CD4-positive, alpha-beta memory T cell (primary cell): ENCODE measurements at regions not wholly inside any gene's neighbourhood (a gene's known extent, or its start where the extent isn't known, plus 50 kb on each side); places are given as distances from the start of the nearest gene placed in this dataset.

Experiments
- CTCF ChIA-PET: fragments of 350-600 bp; sonication (Branson Sonifier 250); formaldehyde crosslinking; loops from one replicate; lab custom pipeline; 2021; ENCODE audit warnings: inconsistent platforms; ENCODE audit not compliant: partially characterized antibody; lab: Charles Lee
- POLR2A ChIA-PET: fragments of 350-600 bp; sonication (Branson Sonifier 250); formaldehyde crosslinking; loops from one replicate; lab custom pipeline; 2021; ENCODE audit not compliant: partially characterized antibody; lab: Charles Lee
- DNase-seq, 5 donors: peaks; one replicate each; pipeline versions ENCODE4 v3.0.0 to v3.0.0-alpha.2; 2020 to 2022; ENCODE audit warnings: mixed read lengths in 1 of 5
- H3K27ac ChIP-seq: one replicate; pipeline ENCODE4 v1.7.0; 2013; ENCODE audit warnings: low read depth, low read length
- H3K27me3 ChIP-seq: 2 replicates; pipeline ENCODE4 v1.7.0; 2013; ENCODE audit warnings: mild to moderate bottlenecking, low read length, moderate library complexity; ENCODE audit not compliant: insufficient read depth
- H3K36me3 ChIP-seq: 2 replicates; pipeline ENCODE4 v1.7.0; 2013; ENCODE audit warnings: mild to moderate bottlenecking, low read length, moderate library complexity; ENCODE audit not compliant: insufficient read depth
- H3K4me1 ChIP-seq: 2 replicates; pipeline ENCODE4 v1.7.0; 2013; ENCODE audit warnings: mild to moderate bottlenecking, low read length, moderate library complexity; ENCODE audit not compliant: insufficient read depth
- H3K4me3 ChIP-seq, 2 donors: one replicate each; pipeline ENCODE4 v1.7.0; 2013; ENCODE audit warnings: low read length in 2 of 2, mild to moderate bottlenecking in 1 of 2
- H3K9me3 ChIP-seq, 2 donors: one replicate each; pipeline ENCODE4 v1.7.0; 2013; ENCODE audit warnings: low read length in 2 of 2, control low read depth in 1 of 2; ENCODE audit not compliant: control insufficient read depth in 1 of 2
- H3K27ac Mint-ChIP-seq, 7 donors: one replicate each; pipeline ENCODE4 v1.8.0; 2020 to 2021; ENCODE audit warnings: mixed read lengths in 7 of 7, mild to moderate bottlenecking in 6 of 7, inconsistent platforms in 3 of 7, moderate library complexity in 3 of 7
- H3K27me3 Mint-ChIP-seq, 2 donors: one replicate each; pipeline ENCODE4 v1.8.0; 2020 to 2021; ENCODE audit warnings: mixed read lengths in 2 of 2
- H3K36me3 Mint-ChIP-seq, 2 donors: one replicate each; pipeline ENCODE4 v1.8.0; 2020 to 2021; ENCODE audit warnings: mixed read lengths in 2 of 2, inconsistent platforms in 1 of 2, mild to moderate bottlenecking in 1 of 2
- H3K4me1 Mint-ChIP-seq, 4 donors: one replicate each; pipeline ENCODE4 v1.8.0; 2020 to 2021; ENCODE audit warnings: mixed read lengths in 4 of 4, mild to moderate bottlenecking in 1 of 4
- H3K4me3 Mint-ChIP-seq, 8 donors: one replicate each; pipeline ENCODE4 v1.8.0; 2020 to 2021; ENCODE audit warnings: mixed read lengths in 8 of 8, mild to moderate bottlenecking in 7 of 8, moderate library complexity in 6 of 8, inconsistent platforms in 3 of 8
- H3K9me3 Mint-ChIP-seq, 8 donors: one replicate each; pipeline ENCODE4 v1.8.0; 2020 to 2021; ENCODE audit warnings: mixed read lengths in 8 of 8, mild to moderate bottlenecking in 5 of 8, inconsistent platforms in 3 of 8, moderate library complexity in 1 of 8
- intact Hi-C: fragments of 100-400 bp; cut with micrococcal nuclease; formaldehyde crosslinking; loops from one replicate; pipeline ENCODE4 v1.15.1; 2023

- Histone ChIP-seq H3K27ac (no peak overlapping the region), H3K9me3 (no peaks in the 10 kb centered on the region), H3K36me3 (no peaks in the 10 kb centered on the region), H3K27me3 (no peaks in the 10 kb centered on the region), H3K4me1 (no peaks in the 10 kb centered on the region), H3K4me3 (no peak overlapping the region)
- Mint-ChIP-seq H3K4me1 (peaks cover 0 to 6% (median 3%) of the 10 kb centered on the region in 4 donors), H3K9me3 (peaks cover 0 to 3% (median 0%) of the 10 kb centered on the region in 8 donors), H3K27ac (no peak overlapping the region), H3K27me3 (no peaks in the 10 kb centered on the region), H3K36me3 (peaks cover 4% of the 10 kb centered on the region in 2 donors), H3K4me3 (no peak overlapping the region)
- no peak for DNase-seq
- intact Hi-C loops, result no loop called here
- ChIA-PET POLR2A (no interaction called here), CTCF (interaction anchor here (1.3 kb wide), 1 partner anchor 9 kb away, joined by 3 read pairs; no protein-coding TSS in a partner anchor)
These were observed 242.0 kb downstream of the BRD1 start for GRCh38 chr22:49585461-49586243.

DNA sequence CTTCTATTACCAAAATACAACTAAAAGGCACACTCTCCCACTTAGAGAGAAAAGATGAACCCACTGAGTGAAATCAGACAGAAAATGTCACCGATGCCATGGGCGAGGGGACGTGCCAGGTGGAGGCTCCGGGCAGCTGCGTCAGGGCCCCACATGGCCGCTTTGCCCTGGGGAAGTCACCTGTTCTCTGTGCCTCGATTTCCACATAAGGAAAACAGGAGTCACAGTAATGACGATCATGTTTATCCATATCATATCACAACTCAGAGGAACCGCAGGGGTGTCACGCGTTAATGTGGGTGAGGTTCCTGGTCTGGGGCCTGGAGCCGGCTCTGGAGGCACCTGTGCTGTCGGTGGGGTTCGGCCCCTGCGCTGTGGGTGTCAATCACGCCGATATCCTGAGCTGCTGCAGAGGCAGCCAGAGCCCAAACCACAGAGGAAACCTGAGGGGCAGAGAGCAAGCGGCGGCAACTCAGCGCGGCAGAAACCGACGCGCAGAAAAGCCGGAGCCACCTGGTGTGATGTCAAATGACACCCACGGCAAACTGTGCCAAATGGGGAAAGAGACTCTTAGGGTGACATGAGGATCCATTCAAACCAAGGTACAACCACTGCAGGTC lies 243.7 kb downstream of the BRD1 start:
- no peak overlapping the region for H3K4me3 ChIP-seq
- peaks cover 0 to 6% (median 4%) of the 10 kb centered on the region in 8 donors for H3K9me3 Mint-ChIP-seq
- H3K36me3 Mint-ChIP-seq, result peaks cover 4 to 9% of the 10 kb centered on the region in 2 donors
- no peaks in the 10 kb centered on the region for H3K27me3 Mint-ChIP-seq
- no peak for DNase-seq
- CTCF ChIA-PET, result no interaction called here
- H3K36me3 ChIP-seq, result no peaks in the 10 kb centered on the region
- H3K27me3 ChIP-seq, result no peaks in the 10 kb centered on the region
- H3K4me1 Mint-ChIP-seq, result peaks cover 0 to 6% (median 3%) of the 10 kb centered on the region in 4 donors
- no peaks in the 10 kb centered on the region for H3K4me1 ChIP-seq
- intact Hi-C loops, result no loop called here
- H3K4me3 Mint-ChIP-seq, result no peak overlapping the region
- no peaks in the 10 kb centered on the region for H3K9me3 ChIP-seq
- H3K27ac ChIP-seq, result no peak overlapping the region
- H3K27ac Mint-ChIP-seq, result no peak overlapping the region
- POLR2A ChIA-PET, result no interaction called here

DNA sequence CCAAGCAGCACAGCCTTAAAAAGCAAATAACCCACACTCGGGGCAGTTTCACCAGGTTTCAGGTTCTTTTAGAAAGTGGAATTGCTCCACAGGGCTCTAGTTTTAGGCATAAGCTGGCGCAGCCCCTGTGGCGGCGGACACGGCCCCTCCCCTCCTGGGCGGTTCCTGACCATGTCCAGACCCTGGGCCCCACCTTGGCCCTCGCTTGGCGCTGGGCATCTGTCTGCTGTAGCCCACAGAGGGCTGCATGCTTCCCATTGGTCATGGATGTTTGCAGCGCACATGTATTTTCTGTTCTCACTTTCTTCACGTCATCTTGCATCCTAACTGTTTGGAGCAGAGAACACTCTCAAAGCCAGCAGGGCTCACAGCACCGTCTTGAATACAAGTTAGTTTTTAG lies 244.3 kb downstream of the BRD1 start:
- Mint-ChIP-seq H3K4me1 (peaks cover 0 to 6% (median 3%) of the 10 kb centered on the region in 4 donors), H3K4me3 (no peak overlapping the region), H3K27ac (no peak overlapping the region), H3K36me3 (peaks cover 4 to 12% of the 10 kb centered on the region in 2 donors), H3K27me3 (no peaks in the 10 kb centered on the region), H3K9me3 (peaks cover 0 to 11% (median 6%) of the 10 kb centered on the region in 8 donors)
- intact Hi-C loops, result no loop called here
- H3K27ac ChIP-seq, result no peak overlapping the region
- POLR2A ChIA-PET, result no interaction called here
- no peak overlapping the region for H3K4me3 ChIP-seq
- H3K36me3 ChIP-seq, result no peaks in the 10 kb centered on the region
- H3K27me3 ChIP-seq, result no peaks in the 10 kb centered on the region
- H3K9me3 ChIP-seq, result no peaks in the 10 kb centered on the region
- CTCF ChIA-PET, result no interaction called here
- DNase-seq, result no peak
- no peaks in the 10 kb centered on the region for H3K4me1 ChIP-seq

DNA sequence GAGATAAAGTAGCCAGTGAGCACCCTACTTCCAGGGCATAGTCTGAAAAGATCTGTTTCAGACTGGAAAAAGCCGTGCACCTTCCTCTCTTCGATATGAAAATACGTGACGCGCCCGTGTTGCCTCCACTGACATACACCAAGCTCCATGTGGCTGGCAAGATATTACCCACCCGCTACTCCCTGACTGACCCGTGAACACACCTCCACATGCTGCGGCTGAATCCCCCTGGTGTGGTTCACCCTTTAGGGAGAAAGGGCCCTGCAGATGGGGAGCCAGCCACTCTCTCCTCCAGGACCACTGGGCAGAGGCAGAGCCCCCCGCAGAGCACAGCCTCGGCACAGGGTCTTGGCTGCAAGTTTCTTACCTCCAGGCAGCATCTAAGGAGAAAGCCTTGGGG lies 245.0 kb downstream of the BRD1 start:
- peaks cover 0 to 6% (median 2%) of the 10 kb centered on the region in 4 donors for H3K4me1 Mint-ChIP-seq

GRCh38 chr22:49582181-49582580 lies 245.5 kb downstream of the BRD1 start:
- Histone ChIP-seq H3K27me3 (no peaks in the 10 kb centered on the region), H3K9me3 (no peaks in the 10 kb centered on the region), H3K4me3 (no peak overlapping the region), H3K36me3 (no peaks in the 10 kb centered on the region), H3K4me1 (no peaks in the 10 kb centered on the region), H3K27ac (no peak overlapping the region)
- Mint-ChIP-seq H3K4me1 (peaks cover 0 to 6% (median 2%) of the 10 kb centered on the region in 4 donors), H3K27me3 (no peaks in the 10 kb centered on the region), H3K36me3 (peaks cover 4 to 12% of the 10 kb centered on the region in 2 donors), H3K27ac (no peak overlapping the region), H3K9me3 (peaks cover 0 to 11% (median 6%) of the 10 kb centered on the region in 8 donors), H3K4me3 (no peak overlapping the region)
- intact Hi-C loops, result no loop called here
- POLR2A ChIA-PET, result no interaction called here
- DNase-seq, result no peak
- CTCF ChIA-PET, result no interaction called here

More for the DNA sequence above, 245.0 kb downstream of the BRD1 start:
- ChIA-PET POLR2A (no interaction called here), CTCF (no interaction called here)
- H3K9me3 Mint-ChIP-seq, result peaks cover 0 to 11% (median 6%) of the 10 kb centered on the region in 8 donors
- H3K27ac Mint-ChIP-seq, result no peak overlapping the region
- Histone ChIP-seq H3K4me1 (no peaks in the 10 kb centered on the region), H3K36me3 (no peaks in the 10 kb centered on the region), H3K4me3 (no peak overlapping the region), H3K27me3 (no peaks in the 10 kb centered on the region), H3K27ac (no peak overlapping the region), H3K9me3 (no peaks in the 10 kb centered on the region)
- H3K27me3 Mint-ChIP-seq, result no peaks in the 10 kb centered on the region
- intact Hi-C loops, result no loop called here
- H3K4me3 Mint-ChIP-seq, result no peak overlapping the region
- no peak for DNase-seq
- peaks cover 4 to 12% of the 10 kb centered on the region in 2 donors for H3K36me3 Mint-ChIP-seq

DNA sequence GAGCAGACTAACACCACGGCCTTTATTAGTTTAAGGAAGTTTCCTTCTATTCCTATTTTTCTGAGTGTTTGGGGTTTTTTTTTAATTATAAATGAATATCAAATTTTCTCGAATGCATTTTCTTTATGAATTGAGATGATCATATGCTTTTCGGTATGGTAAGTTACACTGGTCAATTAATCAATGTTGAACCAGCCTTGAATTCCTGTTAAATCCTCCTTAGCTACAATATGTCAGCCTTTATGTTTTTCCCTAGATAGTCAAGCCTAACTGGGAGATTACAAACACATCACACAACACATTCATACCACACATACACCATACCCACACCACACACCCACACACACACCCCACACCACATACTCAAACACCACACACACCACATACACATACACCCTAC lies 247.6 kb downstream of the BRD1 start:
- peaks cover 0 to 1% (median 0%) of the 10 kb centered on the region in 4 donors for H3K4me1 Mint-ChIP-seq
- Histone ChIP-seq H3K9me3 (no peaks in the 10 kb centered on the region), H3K4me3 (no peak overlapping the region), H3K4me1 (no peaks in the 10 kb centered on the region), H3K27ac (no peak overlapping the region), H3K27me3 (no peaks in the 10 kb centered on the region), H3K36me3 (no peaks in the 10 kb centered on the region)
- H3K27me3 Mint-ChIP-seq, result no peaks in the 10 kb centered on the region
- no peak for DNase-seq
- no peak overlapping the region for H3K27ac Mint-ChIP-seq
- CTCF ChIA-PET, result no interaction called here
- H3K4me3 Mint-ChIP-seq, result no peak overlapping the region
- POLR2A ChIA-PET, result no interaction called here
- H3K9me3 Mint-ChIP-seq, result peaks cover 0 to 11% (median 6%) of the 10 kb centered on the region in 8 donors
- intact Hi-C loops, result no loop called here
- peaks cover 1 to 12% of the 10 kb centered on the region in 2 donors for H3K36me3 Mint-ChIP-seq

GRCh38 chr22:49577168-49578060 lies 250.3 kb downstream of the BRD1 start:
- peaks cover 0 to 8% of the 10 kb centered on the region in 2 donors for H3K36me3 Mint-ChIP-seq
- POLR2A ChIA-PET, result no interaction called here
- Histone ChIP-seq H3K9me3 (no peaks in the 10 kb centered on the region), H3K27ac (no peak overlapping the region), H3K27me3 (no peaks in the 10 kb centered on the region), H3K36me3 (no peaks in the 10 kb centered on the region), H3K4me3 (no peak overlapping the region), H3K4me1 (no peaks in the 10 kb centered on the region)
- H3K27ac Mint-ChIP-seq, result no peak overlapping the region
- intact Hi-C loops, result no loop called here
- peaks cover 0 to 4% (median 0%) of the 10 kb centered on the region in 4 donors for H3K4me1 Mint-ChIP-seq
- CTCF ChIA-PET, result interaction anchor here (1.5 kb wide), 1 partner anchor 8 kb away, joined by 3 read pairs; no protein-coding TSS in a partner anchor
- no peak overlapping the region for H3K4me3 Mint-ChIP-seq
- peaks cover 0 to 11% (median 6%) of the 10 kb centered on the region in 8 donors for H3K9me3 Mint-ChIP-seq
- no peak for DNase-seq
- H3K27me3 Mint-ChIP-seq, result no peaks in the 10 kb centered on the region
